ENCODE measurements at regions not wholly inside any gene's neighbourhood (a gene's known extent, or its start where the extent isn't known, plus 50 kb on each side); places are given as distances from the start of the nearest gene placed in this dataset. TPM values are rescaled to one million over a fixed set of nuclear protein-coding genes. Genes with fewer than 3 reads are reported as not detected.

DNA sequence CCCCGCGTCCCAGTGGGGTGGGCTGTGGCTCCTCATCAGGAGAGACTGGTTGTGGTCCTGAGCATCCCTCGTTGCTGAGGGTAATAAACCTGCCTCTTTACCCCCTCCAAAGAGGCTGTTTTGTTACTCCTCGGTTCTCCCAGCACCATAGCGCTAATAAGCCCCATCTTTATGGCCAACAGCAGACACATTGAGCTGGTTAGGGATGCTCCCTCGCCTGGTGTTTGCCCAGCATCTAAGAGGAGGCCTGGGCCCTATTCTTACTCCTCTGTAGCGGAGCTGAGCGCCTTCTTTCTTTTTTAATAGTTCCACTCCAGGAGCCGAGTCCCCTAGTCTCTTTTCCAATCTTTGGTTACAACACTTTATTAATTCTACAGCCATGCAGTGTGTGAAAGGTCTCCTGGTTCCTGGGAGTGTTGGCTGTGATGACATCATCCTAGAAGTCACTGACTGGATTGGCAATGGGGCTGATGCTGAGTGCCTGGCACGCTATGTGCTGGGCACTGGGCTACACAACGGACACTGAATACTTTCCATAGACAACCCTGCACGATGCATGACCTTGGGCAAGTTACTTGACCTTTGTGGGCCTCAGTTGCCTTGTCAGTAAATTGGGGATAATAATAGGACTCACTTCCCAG is 50.6 kb upstream of the CCDC167 start:
- ATAC-seq (no peak), DNase-seq (no peak)
- TF ChIP-seq, protein P1, sequence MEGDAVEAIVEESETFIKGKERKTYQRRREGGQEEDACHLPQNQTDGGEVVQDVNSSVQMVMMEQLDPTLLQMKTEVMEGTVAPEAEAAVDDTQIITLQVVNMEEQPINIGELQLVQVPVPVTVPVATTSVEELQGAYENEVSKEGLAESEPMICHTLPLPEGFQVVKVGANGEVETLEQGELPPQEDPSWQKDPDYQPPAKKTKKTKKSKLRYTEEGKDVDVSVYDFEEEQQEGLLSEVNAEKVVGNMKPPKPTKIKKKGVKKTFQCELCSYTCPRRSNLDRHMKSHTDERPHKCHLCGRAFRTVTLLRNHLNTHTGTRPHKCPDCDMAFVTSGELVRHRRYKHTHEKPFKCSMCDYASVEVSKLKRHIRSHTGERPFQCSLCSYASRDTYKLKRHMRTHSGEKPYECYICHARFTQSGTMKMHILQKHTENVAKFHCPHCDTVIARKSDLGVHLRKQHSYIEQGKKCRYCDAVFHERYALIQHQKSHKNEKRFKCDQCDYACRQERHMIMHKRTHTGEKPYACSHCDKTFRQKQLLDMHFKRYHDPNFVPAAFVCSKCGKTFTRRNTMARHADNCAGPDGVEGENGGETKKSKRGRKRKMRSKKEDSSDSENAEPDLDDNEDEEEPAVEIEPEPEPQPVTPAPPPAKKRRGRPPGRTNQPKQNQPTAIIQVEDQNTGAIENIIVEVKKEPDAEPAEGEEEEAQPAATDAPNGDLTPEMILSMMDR (IDR thresholded peaks at IDR 0.05) = no peak
- Histone ChIP-seq H3K36me3 (ENCODE audit: low read depth) (no peaks in the 10 kb centered on the region), H3K4me3 (no peak overlapping the region), H3K9me3 (no peaks in the 10 kb centered on the region), H3K4me1 (ENCODE audit: low read depth) (no peaks in the 10 kb centered on the region)
- intact Hi-C loops (cut with DNase I, micrococcal nuclease) = no loop called here

DNA sequence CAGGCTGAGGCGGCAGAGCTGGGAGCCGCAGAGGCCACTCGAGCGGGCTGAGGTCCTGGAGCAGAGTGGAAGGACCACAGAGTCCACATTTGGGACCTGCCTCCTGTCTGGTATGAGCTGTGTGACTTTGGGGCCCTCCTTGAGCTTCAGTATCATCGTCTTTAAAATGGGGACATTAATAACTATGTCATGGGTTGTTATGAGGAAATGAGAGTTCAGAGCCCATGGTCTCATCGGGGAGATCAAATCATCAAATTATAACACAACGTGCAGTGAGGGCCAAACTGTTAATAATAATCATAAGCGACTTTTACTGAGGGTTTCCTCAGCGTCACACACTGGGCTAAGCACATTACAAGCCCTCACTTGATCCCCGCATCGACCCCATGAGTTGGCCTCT is 49.9 kb upstream of the CCDC167 start:
- no peak for ATAC-seq
- intact Hi-C loops (cut with DNase I, micrococcal nuclease) = no loop called here

More for the DNA sequence above, 49.9 kb upstream of the CCDC167 start:
- Histone ChIP-seq H3K4me1 (ENCODE audit: low read depth) (no peaks in the 10 kb centered on the region), H3K4me3 (no peak overlapping the region), H3K9me3 (no peaks in the 10 kb centered on the region), H3K36me3 (ENCODE audit: low read depth) (no peaks in the 10 kb centered on the region)
- no peak for DNase-seq
- TF ChIP-seq, protein P1 (IDR thresholded peaks at IDR 0.05) = no peak

Small RNAs in the stretch of these regions (microRNA-seq; reads per million reads assigned to microRNA genes)
- gene MIR4462 = not detected

Data from mucosa of descending colon (tissue), 3 donors.